Activated CD4-positive, alpha-beta T cell treated with anti-CD3 and anti-CD28 coated beads, Interleukin-2, amount 50 U/mL, for 1 hour (primary cell): ENCODE measurements at regions not wholly inside any gene's neighbourhood (a gene's known extent, or its start where the extent isn't known, plus 50 kb on each side); places are given as distances from the start of the nearest gene placed in this dataset.
"Not testable (repeated sequence)": the region's sequence is repeated elsewhere in the genome, so short reads cannot be mapped to it uniquely, and the experiment has no call there.

Experiments
- DNase-seq: peaks from one replicate; pipeline ENCODE4 v3.0.0-alpha.2; 2020

DNA sequence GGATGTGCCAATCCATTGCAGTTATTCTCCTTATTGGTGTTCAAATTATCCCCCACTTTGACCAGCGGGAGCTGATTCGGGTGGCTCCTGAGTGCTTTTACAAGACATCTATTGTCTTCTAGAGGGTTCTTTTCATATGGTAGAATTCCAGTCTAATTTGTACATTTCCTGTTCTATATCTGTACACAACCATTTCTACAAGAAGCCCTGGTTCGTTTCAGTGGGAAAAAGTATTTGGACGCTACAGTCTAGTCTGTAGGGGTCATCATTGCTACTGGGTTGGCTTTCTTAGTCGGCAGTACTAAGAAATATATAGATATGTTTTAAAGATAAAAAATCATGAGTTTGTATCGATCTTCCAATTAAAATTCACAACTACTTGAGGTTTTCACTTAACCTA lies 262.6 kb downstream of the MAP2K6 start:
- DNase-seq = no peak

- no peak for DNase-seq
Observed at GRCh38 chr17:69678206-69678605, 263.7 kb downstream of the MAP2K6 start.

DNA sequence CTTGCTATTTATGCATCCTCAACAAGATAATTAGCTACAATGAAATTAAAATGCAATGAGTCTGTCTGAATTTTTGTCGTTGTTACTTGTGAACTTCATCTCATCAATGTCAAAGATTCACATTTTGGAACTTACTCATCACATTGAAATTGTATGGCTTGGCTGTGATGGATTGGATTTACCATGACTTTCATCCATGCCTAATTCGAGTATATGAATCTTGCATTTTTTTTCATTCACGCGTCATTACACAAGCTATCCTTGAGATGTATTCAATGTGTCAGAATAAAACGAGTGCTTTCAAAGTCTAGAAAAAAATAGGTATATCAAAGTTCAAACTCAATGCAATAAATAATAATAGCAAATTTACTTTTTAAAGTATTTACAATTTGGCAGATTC lies 265.3 kb downstream of the MAP2K6 start:
- DNase-seq = no peak

DNA sequence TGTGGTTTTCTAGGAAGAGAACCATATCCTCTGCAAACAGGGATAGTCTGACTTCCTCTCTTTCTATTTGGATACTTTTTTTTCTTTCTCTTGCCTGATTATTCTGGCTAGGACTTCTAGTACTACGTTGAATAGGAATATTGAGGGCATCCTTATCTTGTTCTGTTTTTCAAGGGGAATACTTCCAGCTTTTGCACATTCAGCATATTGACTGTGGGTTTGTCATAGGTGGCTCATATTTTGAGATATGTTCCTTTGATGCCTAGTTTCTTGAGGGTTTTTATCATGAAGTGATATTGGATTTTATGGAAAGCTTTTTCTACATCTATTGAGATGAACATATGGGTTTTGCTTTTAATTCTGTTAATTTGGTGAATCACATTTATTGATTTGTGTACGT lies 269.8 kb downstream of the MAP2K6 start:
- no peak for DNase-seq

DNA sequence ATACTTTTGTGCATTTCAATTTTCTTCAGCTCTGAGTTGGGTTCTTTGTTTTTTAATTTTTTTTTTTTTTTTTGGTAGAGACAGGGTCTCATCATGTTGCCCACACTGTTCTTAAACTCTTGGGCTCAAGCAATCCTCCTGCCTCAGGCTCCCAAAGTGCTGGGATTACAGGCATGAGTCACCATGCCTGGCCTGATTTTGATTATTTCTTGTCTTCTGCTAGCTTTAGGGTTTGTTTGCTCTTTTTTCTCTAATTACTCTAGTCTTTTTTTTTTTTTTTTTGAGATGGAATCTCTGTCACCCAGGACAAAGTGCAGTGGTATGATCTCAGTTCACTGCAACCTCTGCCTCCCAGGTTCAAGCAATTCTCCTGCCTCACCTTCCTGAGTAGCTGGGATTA lies 270.7 kb downstream of the MAP2K6 start:
- DNase-seq = not testable (repeated sequence)

- no peak for DNase-seq
Observed at GRCh38 chr17:69690531-69690930, 276.0 kb downstream of the MAP2K6 start.

- no peak for DNase-seq
Observed at GRCh38 chr17:69692171-69692570, 277.7 kb downstream of the MAP2K6 start.

DNA sequence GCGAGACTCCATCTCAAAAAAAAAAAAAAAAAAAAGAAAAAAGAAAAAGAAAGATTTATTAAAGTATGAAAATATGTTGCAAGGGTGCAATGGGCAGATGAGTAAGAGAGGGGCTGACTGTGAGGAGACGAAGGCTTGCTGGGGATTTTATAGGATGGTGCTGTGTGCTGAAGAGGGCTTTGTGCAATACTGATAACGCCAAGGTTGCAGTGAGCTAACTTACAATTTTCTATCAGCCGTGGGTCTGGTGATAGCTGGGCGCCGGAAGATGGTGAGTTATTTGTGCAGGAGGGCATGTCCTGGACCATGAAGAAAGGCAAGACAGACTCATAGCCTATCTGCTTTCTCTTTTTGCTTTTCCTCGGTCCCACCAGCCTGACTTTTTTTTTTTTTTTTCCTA lies 281.1 kb downstream of the MAP2K6 start:
- no peak for DNase-seq

DNA sequence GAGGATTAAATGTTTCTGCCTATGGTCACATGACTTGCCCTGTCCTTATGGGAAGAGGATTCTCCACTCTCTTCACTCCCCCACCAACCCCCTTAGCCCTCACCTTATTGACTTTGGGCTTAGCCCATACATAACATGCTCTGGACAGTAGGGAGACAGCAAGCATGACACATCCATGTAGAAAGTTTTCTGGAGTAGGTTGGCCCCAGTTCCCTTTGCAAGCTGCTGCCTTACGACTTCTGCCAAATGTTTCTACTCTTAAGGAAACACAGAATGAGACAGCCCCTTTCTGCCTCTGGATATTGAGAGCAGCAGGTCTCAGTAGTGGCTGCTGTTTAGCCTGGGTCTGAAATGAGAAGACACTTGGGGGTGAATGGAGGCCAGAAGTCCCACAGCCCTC lies 282.2 kb downstream of the MAP2K6 start:
- DNase-seq = no peak

DNA sequence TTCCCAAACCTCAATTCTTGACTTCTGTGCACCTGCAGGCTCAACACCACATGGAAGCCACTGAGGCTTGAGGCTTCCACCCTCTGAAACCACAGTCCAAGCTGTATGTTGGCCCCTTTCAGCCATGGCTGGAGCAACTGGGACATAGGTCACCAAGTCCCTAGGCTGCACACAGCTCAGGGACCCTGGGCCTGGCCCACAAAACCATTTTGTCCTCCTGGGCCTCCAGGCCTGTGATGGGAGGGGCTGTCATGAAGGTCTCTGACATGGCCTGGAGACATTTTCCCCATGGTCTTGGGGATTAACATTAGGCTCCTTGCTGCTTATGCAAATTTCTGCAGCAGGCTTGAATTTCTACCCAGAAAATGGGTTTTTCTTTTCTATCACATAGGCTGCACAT lies 283.9 kb downstream of the MAP2K6 start:
- DNase-seq = not testable (repeated sequence)

DNA sequence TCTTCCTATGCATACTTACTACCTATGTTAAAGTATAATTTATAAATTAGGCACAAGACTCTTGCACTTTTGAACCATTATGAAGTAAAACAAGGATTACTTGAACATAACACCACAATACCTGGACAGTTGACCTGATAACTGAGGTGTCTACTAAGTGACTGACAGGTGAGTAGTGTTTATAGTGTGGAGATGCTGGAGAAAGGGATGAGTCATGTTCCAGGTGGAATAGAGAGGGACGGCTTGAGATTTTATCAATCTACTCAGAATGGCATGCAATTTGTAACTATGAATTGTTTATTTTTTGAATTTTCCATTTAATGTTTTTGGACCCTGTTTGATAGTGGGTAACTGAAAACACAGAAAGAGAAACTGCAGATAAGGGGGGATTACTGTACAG lies 287.6 kb downstream of the MAP2K6 start:
- no peak for DNase-seq

DNA sequence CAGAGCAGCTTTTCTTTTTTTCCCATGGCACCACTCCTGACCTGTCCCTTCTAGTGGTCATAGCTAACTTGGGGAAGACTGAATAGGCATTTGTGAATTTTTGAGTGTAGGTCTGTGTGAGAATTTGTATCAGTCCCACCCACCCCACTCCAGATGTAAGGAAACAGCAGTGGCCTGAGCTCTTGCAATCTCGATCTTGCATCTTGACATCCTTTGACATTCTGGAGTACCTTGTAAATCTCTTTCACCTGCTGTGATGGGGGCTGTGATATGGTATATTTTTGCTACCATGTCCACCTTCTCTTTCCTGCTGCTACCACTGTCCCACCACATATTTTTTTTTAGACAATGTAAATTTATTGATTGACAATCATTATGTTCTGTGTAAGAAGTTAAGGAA lies 289.3 kb downstream of the MAP2K6 start:
- DNase-seq = no peak

DNA sequence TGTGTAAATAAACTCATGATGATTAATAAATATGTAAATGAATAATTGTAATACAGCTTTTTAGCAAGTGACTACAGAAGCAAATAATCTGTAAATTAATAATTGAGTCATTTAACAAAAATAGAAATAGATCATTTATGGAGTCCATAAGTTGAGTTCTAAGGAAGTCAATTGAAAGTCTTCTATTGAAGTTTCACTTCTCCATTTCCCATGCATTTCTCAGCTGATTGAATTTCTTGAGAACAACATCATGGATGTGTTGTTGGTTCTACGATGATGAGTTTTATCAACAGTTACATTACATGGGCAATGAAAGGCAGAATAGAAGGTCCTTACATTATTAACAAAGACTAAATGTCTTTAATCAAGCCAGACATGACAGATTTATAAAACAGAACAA lies 290.4 kb downstream of the MAP2K6 start:
- no peak for DNase-seq

DNA sequence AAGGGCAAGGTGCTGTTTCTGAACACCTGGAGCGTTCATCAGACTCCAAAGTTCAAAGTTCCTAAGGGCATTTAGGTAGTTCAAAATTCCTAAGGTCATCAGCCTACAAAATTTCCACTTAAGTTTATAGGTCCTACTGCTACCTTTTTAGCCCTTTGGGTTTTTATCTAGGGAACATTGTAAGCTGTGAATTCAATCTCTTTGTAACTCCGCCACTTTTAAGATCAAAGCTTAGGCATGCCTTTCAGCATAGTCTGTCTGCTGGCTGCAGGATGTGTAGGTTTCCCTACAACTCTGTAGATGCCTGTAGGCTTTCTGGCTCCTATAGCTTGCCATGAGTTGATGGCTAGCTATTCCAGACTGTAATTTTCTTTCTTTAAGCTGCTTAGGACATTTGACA lies 291.6 kb downstream of the MAP2K6 start:
- DNase-seq = no peak

DNA sequence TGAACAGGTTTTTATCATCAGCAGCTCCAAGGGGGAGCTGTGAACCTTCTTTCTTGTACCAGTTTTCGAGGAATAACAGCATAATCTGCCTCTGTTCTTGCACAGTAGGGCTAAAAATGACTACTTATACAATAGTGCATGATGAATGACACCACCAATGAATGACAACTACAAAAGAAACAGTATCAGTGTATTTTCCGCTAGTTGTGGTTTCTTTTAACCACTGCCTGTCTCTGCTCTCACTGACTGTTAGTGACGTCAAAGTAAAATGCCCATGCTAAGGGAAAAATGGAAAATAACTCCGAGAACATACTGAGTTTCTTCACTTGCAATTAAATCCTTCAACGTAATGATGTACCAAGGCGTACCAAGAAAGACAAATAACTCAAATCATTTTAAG lies 294.9 kb downstream of the MAP2K6 start:
- no peak for DNase-seq

GRCh38 chr17:69710926-69711325 lies 296.4 kb downstream of the MAP2K6 start:
- no peak for DNase-seq

DNA sequence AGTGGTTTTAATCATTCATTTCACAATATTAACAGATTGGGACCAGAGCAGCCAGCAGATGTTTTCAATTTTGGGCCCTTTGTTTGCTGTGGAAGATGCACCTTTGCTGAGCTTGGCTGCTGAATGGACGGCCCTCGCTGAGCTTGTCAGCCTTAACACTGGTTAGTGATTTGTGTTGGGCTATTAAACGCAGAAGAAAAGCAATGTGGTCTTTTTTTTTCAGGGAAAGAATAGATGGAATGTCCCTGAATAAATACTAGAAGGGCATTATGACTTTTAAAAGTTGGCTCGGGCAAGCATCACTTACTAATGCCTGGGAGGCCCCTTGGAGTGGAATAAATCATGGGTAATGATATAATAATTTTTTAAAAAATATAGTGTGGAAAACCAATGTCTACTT lies 297.0 kb downstream of the MAP2K6 start:
- no peak for DNase-seq

GRCh38 chr17:69712801-69713311 lies 298.4 kb downstream of the MAP2K6 start:
- no peak for DNase-seq

DNA sequence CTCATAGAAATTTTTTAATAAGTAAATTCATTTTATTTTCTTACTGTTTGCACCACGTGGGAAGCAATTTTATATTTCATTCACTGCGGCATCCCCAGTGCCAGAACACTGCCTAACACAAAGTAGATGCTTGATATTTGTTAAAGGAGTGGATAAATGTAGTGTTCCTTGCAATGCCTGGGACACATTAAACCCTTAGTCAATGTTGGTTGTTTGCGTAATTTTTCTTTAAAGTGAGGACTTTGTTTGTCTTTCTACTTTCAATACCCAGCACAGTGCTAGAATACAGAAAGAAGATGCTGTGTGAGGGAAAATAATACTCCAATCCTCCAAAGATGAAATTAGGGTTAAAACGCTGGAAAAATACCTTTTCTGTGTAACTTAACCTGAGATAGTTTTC lies 299.3 kb downstream of the MAP2K6 start:
- no peak for DNase-seq

- no peak for DNase-seq
Observed at GRCh38 chr17:69714669-69715068, 300.2 kb downstream of the MAP2K6 start.

DNA sequence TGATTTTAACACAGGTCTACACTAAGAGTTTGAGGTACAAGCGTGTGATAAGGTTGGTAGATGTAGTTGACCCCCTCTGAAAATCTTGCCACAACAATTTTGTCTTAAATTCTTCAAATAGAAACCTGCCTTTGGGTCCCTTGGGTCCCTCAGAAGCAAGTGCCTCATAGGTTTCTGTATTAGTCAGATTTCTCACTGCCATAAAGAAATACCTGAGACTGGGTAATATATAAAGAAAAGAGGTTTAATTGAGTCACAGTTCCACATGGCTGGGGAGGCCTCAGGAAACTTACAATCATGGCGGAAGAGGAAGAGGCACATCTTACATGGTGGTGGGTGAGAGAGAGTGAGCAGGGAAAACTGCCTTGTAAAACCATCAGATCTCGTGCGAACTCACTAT lies 301.2 kb downstream of the MAP2K6 start:
- no peak for DNase-seq

DNA sequence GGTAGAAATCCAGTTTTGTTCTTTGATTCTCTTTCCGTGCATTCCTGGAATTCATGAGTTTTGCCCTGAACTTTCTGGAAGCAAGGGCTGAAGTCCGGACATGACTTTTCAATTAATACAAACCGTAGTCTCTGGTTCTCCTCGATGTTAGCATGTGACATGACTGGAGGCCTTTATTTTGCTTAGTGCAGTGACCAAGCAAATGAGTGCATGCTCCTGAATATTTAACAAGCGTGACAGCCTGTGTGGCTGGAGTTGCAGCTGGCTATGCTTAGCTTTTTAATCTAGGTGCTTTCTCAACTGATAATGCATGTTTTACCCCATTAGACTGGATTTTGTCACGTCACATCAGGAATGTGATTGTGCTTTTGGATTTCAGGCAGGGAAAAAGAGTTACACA lies 302.1 kb downstream of the MAP2K6 start:
- no peak for DNase-seq

GRCh38 chr17:69717214-69717613 lies 302.7 kb downstream of the MAP2K6 start:
- no peak for DNase-seq

GRCh38 chr17:69717819-69718218 lies 303.3 kb downstream of the MAP2K6 start:
- no peak for DNase-seq

DNA sequence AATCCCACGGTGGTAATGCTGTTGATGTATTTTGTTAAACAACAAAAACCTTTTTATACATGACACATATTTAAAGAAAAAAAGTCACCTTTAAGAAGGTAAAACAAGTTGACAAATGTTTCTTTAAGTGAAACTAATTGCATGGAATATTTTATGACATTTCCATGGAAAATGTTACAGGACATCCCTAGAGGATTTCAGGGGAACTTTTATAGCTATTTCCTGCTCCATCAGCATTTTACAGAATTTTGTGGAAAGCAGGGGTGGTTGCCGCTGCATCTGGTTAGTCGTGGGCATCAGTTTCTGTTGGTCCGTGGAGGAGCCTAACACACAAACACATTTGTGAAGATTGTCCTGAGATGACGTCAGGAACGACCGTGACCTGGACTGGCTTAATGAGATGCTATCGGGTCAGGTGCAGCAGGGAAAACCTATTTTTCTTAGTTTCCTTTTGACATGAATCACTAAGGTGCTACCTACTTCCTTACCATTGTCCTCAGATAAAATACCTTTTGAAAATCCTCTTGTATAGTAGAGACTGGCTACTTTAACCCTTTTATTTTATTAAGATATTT lies 305.1 kb downstream of the MAP2K6 start:
- DNase-seq = no peak

DNA sequence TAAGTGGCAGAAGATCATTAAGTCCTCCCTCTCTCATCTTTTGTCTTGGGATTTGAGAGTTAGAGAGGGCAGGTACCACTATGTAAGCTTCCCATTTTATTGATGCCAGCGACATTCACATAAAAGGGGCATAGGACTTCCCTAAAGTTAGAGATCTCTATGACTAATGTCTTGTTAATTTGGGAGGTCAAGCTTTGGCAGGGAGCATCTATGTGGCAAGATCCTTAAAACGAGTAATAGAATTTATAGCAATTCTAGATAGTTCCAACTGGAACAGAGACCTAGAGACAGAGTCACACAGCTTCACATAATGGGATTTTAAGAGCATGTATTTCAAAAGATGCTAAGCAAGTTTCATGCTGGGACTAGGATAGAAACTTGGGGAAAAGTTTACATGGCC lies 308.0 kb downstream of the MAP2K6 start:
- DNase-seq = no peak
